B cell (primary cell): ENCODE measurements at regions not wholly inside any gene's neighbourhood (a gene's known extent, or its start where the extent isn't known, plus 50 kb on each side); places are given as distances from the start of the nearest gene placed in this dataset.

Experiments
- ATAC-seq: fragments of 200-7000 bp; cut with Tn5 transposase; one replicate; pipeline ENCODE4 v1.10.0; 2021; ENCODE audit warnings: low read depth, mild to moderate bottlenecking, moderate number of reproducible peaks, moderate library complexity
- CTCF ChIA-PET: fragments of 350-600 bp; sonication (Branson Sonifier 250); formaldehyde crosslinking; loops from one replicate; lab custom pipeline; 2021; ENCODE audit warnings: antibody characterized with exemption, inconsistent platforms; lab: Charles Lee
- POLR2A ChIA-PET: fragments of 350-600 bp; sonication (Branson Sonifier 250); formaldehyde crosslinking; loops from one replicate; lab custom pipeline; 2021; ENCODE audit warnings: antibody characterized with exemption; lab: Charles Lee
- DNase-seq: peaks from one replicate; pipeline ENCODE4 v3.0.0; 2013
- H2AFZ ChIP-seq: 2 replicates; pipeline ENCODE4 v1.6.1; 2012; ENCODE audit warnings: mild to moderate bottlenecking, low read depth, low read length; ENCODE audit not compliant: insufficient read depth, poor library complexity, severe bottlenecking
- H3K27ac ChIP-seq, 2 donors: 1 replicate in 1 of 2; 2 replicates in 1 of 2; pipeline ENCODE4 v1.5.1; 2012 to 2013; ENCODE audit warnings: low read length in 2 of 2, mild to moderate bottlenecking in 2 of 2, moderate library complexity in 1 of 2
- H3K27me3 ChIP-seq, 4 experiments: fragments of 200-600 bp in 1 of 4; sonication (generic) in 1 of 4; replicated peaks in 1 of 4; 1 replicate in 2 of 4; 2 replicates in 2 of 4; pipeline versions ENCODE4 v1.6.1 to v1.7.0; 2013 to 2016; ENCODE audit warnings: low read length in 3 of 4, mild to moderate bottlenecking in 2 of 4, mixed read lengths in 1 of 4, moderate library complexity in 1 of 4; ENCODE audit not compliant: insufficient read depth in 4 of 4, control insufficient read depth in 3 of 4; ENCODE audit errors: control extremely low read depth in 1 of 4
- H3K36me3 ChIP-seq, 2 experiments: replicated peaks in 1 of 2; 1 replicate in 1 of 2; 2 replicates in 1 of 2; pipeline versions ENCODE4 v1.6.1 to v1.7.1; 2013; ENCODE audit warnings: low read length in 1 of 2; ENCODE audit not compliant: insufficient read depth in 2 of 2, control insufficient read depth in 1 of 2; ENCODE audit errors: control extremely low read depth in 1 of 2, extremely low read depth in 1 of 2
- H3K4me1 ChIP-seq, 2 donors: fragments of 200-600 bp in 1 of 2; sonication (generic) in 1 of 2; 1 replicate in 1 of 2; 2 replicates in 1 of 2; pipeline versions ENCODE4 v1.5.1 to v1.6.1; 2013 to 2017; ENCODE audit warnings: low read length in 2 of 2; ENCODE audit not compliant: control insufficient read depth in 2 of 2, insufficient read depth in 2 of 2
- H3K4me2 ChIP-seq: replicated peaks from 2 replicates; pipeline ENCODE3; 2012; ENCODE audit warnings: mild to moderate bottlenecking, low read depth, low read length; ENCODE audit not compliant: poor library complexity, severe bottlenecking
- H3K4me3 ChIP-seq, 5 experiments: fragments of 200-600 bp in 1 of 5; sonication (generic) in 1 of 5; 1 replicate in 3 of 5; 2 replicates in 2 of 5; pipeline versions ENCODE4 v1.5.1 to v1.7.0; 2011 to 2016; ENCODE audit warnings: low read length in 4 of 5, mild to moderate bottlenecking in 4 of 5, low read depth in 2 of 5, control low read depth in 1 of 5, moderate library complexity in 1 of 5; ENCODE audit not compliant: insufficient read depth in 1 of 5; ENCODE audit errors: control extremely low read depth in 1 of 5, extremely low read depth in 1 of 5
- H3K79me2 ChIP-seq: fragments of 200-600 bp; sonication (generic); one replicate; pipeline ENCODE4 v1.6.0; 2016; ENCODE audit warnings: low read length; ENCODE audit not compliant: control insufficient read depth, insufficient read depth
- H3K9ac ChIP-seq: fragments of 200-600 bp; sonication (generic); 2 replicates; pipeline ENCODE4 v1.6.1; 2017; ENCODE audit warnings: mild to moderate bottlenecking, low read length, moderate library complexity
- H3K9me3 ChIP-seq, 3 donors: one replicate each; pipeline versions ENCODE4 v1.6.1 to v1.7.1; 2013; ENCODE audit warnings: low read length in 2 of 3; ENCODE audit not compliant: control insufficient read depth in 2 of 3, insufficient read depth in 1 of 3; ENCODE audit errors: control extremely low read depth in 1 of 3
- H4K20me1 ChIP-seq: 2 replicates; pipeline ENCODE4 v1.6.0; 2012; ENCODE audit warnings: mild to moderate bottlenecking, low read length; ENCODE audit not compliant: insufficient read depth, control insufficient read depth, poor library complexity, severe bottlenecking
- H3K27ac Mint-ChIP-seq: one replicate; pipeline ENCODE4 v1.8.0; 2021; ENCODE audit warnings: mixed read lengths
- H3K27me3 Mint-ChIP-seq: one replicate; pipeline ENCODE4 v1.8.0; 2021; ENCODE audit warnings: mixed read lengths
- H3K4me1 Mint-ChIP-seq: one replicate; pipeline ENCODE4 v1.8.0; 2021; ENCODE audit warnings: mixed read lengths
- H3K4me3 Mint-ChIP-seq: one replicate; pipeline ENCODE4 v1.8.0; 2021; ENCODE audit warnings: mixed read lengths
- H3K9me3 Mint-ChIP-seq: one replicate; pipeline ENCODE4 v1.8.0; 2022; ENCODE audit warnings: mixed read lengths; ENCODE audit not compliant: insufficient read depth
- CTCF ChIP-seq: fragments of 200-600 bp; IDR thresholded peaks from one replicate; pipeline ENCODE4 v1.8.0; 2022; ENCODE audit warnings: antibody characterized with exemption, mild to moderate bottlenecking
- EZH2 ChIP-seq: IDR thresholded peaks from 2 replicates; pipeline ENCODE4 v1.6.1; 2012; ENCODE audit warnings: borderline replicate concordance, low read depth, mild to moderate bottlenecking, moderate library complexity, low read length; ENCODE audit not compliant: insufficient read depth, poor library complexity, severe bottlenecking
- WGBS: methylation state at CpG from one replicate; pipeline ENCODE4 v1.1.5; 2013; ENCODE audit warnings: missing lambda C conversion rate; ENCODE audit not compliant: insufficient coverage; 5-methylcytosine and 5-hydroxymethylcytosine counted together
- intact Hi-C: fragments of 100-400 bp; cut with micrococcal nuclease; formaldehyde crosslinking; loops from one replicate; pipeline ENCODE4 v1.10.0; 2022

- no peak overlapping the region for H3K27ac ChIP-seq
- H3K4me1 Mint-ChIP-seq, result no peaks in the 10 kb centered on the region
- H2AFZ ChIP-seq, result no peak overlapping the region
- H3K27ac Mint-ChIP-seq, result no peak overlapping the region
- no peaks in the 10 kb centered on the region for H3K79me2 ChIP-seq
- H3K9ac ChIP-seq, result no peak overlapping the region
- no peak overlapping the region for H3K4me2 ChIP-seq
- H3K36me3 ChIP-seq, result no peaks in the 10 kb centered on the region
- H3K4me3 ChIP-seq, result no peak overlapping the region
- H3K9me3 Mint-ChIP-seq, result no peaks in the 10 kb centered on the region
- no peaks in the 10 kb centered on the region for H3K4me1 ChIP-seq
- no peak overlapping the region for H3K4me3 Mint-ChIP-seq
- no peak for DNase-seq
- WGBS, result 80% methylated on average over 2 of the region's 4 CpGs
- no peaks in the 10 kb centered on the region for H3K27me3 ChIP-seq
- ChIA-PET CTCF (no interaction called here), POLR2A (no interaction called here)
- intact Hi-C loops, result no loop called here
- ATAC-seq, result no peak
- no peak for TF ChIP-seq CTCF
- no peak for TF ChIP-seq EZH2
- no peaks in the 10 kb centered on the region for H4K20me1 ChIP-seq
- H3K27me3 Mint-ChIP-seq, result no peaks in the 10 kb centered on the region
- H3K9me3 ChIP-seq, result peaks cover 0 to 4% (median 0%) of the 10 kb centered on the region in 3 donors
These were observed 183.3 kb upstream of the ADAMTS9 start for GRCh38 chr3:64870876-64871646.

GRCh38 chr3:64867224-64867623, 179.4 kb upstream of the ADAMTS9 start:
- DNase-seq (no peak), ATAC-seq (no peak)
- TF ChIP-seq CTCF, result no peak
- no peak for TF ChIP-seq EZH2
- ChIA-PET POLR2A (no interaction called here), CTCF (no interaction called here)
- H3K4me1 Mint-ChIP-seq, result no peaks in the 10 kb centered on the region
- Histone ChIP-seq H3K4me1 (no peaks in the 10 kb centered on the region), H3K79me2 (no peaks in the 10 kb centered on the region), H3K9me3 (no peaks in the 10 kb centered on the region), H3K9ac (no peak overlapping the region), H3K36me3 (no peaks in the 10 kb centered on the region), H3K4me3 (no peak overlapping the region), H3K27me3 (no peaks in the 10 kb centered on the region), H3K4me2 (no peak overlapping the region), H3K27ac (no peak overlapping the region), H4K20me1 (no peaks in the 10 kb centered on the region), H2AFZ (no peak overlapping the region)
- intact Hi-C loops, result no loop called here
- no peak overlapping the region for H3K27ac Mint-ChIP-seq
- no peak overlapping the region for H3K4me3 Mint-ChIP-seq
- no peaks in the 10 kb centered on the region for H3K27me3 Mint-ChIP-seq
- no peaks in the 10 kb centered on the region for H3K9me3 Mint-ChIP-seq
- 100% methylated on average over 1 of the region's 2 CpGs for WGBS
